Ishikawa (cell line): ENCODE measurements at regions not wholly inside any gene's neighbourhood (a gene's known extent, or its start where the extent isn't known, plus 50 kb on each side); places are given as distances from the start of the nearest gene placed in this dataset.

Experiments
- CEBPB ChIP-seq: IDR thresholded peaks from 2 replicates; pipeline ENCODE4 v1.6.1; 2012
- CREB1 ChIP-seq: IDR thresholded peaks from 2 replicates; pipeline ENCODE4 v1.6.1; 2012; ENCODE audit warnings: low read depth
- EGR1 ChIP-seq: IDR thresholded peaks from 2 replicates; pipeline ENCODE4 v1.6.1; 2012
- EP300 ChIP-seq: IDR thresholded peaks from 2 replicates; pipeline ENCODE4 v1.6.1; 2012; ENCODE audit warnings: borderline replicate concordance
- FOXM1 ChIP-seq: IDR thresholded peaks from 2 replicates; pipeline ENCODE4 v1.6.1; 2012; ENCODE audit warnings: low read depth, borderline replicate concordance
- MAX ChIP-seq: IDR thresholded peaks from 2 replicates; pipeline ENCODE4 v1.6.1; 2012
- NFIC ChIP-seq: IDR thresholded peaks from 2 replicates; pipeline ENCODE4 v1.6.1; 2012
- RAD21 ChIP-seq: IDR thresholded peaks from 2 replicates; pipeline ENCODE4 v1.6.1; 2012; ENCODE audit warnings: low read depth
- REST ChIP-seq: IDR thresholded peaks from 2 replicates; pipeline ENCODE4 v1.6.1; 2012; ENCODE audit warnings: low read depth, mild to moderate bottlenecking
- TAF1 ChIP-seq: IDR thresholded peaks from 2 replicates; pipeline ENCODE4 v1.6.1; 2012; ENCODE audit warnings: low read depth, mild to moderate bottlenecking
- TCF12 ChIP-seq: IDR thresholded peaks from 2 replicates; pipeline ENCODE4 v1.6.1; 2012; ENCODE audit warnings: low read depth
- TEAD4 ChIP-seq: IDR thresholded peaks from 2 replicates; pipeline ENCODE4 v1.6.1; 2012
- YY1 ChIP-seq: IDR thresholded peaks from 2 replicates; pipeline ENCODE4 v1.6.1; 2012; ENCODE audit warnings: low read depth
- ZBTB7A ChIP-seq: IDR thresholded peaks from 2 replicates; pipeline ENCODE4 v1.6.1; 2012; ENCODE audit warnings: low read depth
- TF ChIP-seq, protein P1 (sequence below): IDR thresholded peaks from 2 replicates; pipeline ENCODE4 v1.6.1; 2012

- TF ChIP-seq ZBTB7A (no peak), TAF1 (no peak), FOXM1 (no peak), MAX (no peak), TCF12 (no peak), RAD21 (no peak), CEBPB (no peak), YY1 (no peak), NFIC (no peak), EP300 (no peak), EGR1 (no peak), REST (no peak), CREB1 (no peak), TEAD4 (no peak)
- TF ChIP-seq, protein P1, sequence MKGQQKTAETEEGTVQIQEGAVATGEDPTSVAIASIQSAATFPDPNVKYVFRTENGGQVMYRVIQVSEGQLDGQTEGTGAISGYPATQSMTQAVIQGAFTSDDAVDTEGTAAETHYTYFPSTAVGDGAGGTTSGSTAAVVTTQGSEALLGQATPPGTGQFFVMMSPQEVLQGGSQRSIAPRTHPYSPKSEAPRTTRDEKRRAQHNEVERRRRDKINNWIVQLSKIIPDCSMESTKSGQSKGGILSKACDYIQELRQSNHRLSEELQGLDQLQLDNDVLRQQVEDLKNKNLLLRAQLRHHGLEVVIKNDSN = no peak
These were observed 210.1 kb upstream of the PELI2 start for GRCh38 chr14:55908106-55908505.

- no peak for TF ChIP-seq CREB1
- TF ChIP-seq EP300 = no peak
- TF ChIP-seq TAF1 = no peak
- TF ChIP-seq YY1 = no peak
- TF ChIP-seq REST = no peak
These were observed 208.3 kb upstream of the PELI2 start for GRCh38 chr14:55909879-55910278.

DNA sequence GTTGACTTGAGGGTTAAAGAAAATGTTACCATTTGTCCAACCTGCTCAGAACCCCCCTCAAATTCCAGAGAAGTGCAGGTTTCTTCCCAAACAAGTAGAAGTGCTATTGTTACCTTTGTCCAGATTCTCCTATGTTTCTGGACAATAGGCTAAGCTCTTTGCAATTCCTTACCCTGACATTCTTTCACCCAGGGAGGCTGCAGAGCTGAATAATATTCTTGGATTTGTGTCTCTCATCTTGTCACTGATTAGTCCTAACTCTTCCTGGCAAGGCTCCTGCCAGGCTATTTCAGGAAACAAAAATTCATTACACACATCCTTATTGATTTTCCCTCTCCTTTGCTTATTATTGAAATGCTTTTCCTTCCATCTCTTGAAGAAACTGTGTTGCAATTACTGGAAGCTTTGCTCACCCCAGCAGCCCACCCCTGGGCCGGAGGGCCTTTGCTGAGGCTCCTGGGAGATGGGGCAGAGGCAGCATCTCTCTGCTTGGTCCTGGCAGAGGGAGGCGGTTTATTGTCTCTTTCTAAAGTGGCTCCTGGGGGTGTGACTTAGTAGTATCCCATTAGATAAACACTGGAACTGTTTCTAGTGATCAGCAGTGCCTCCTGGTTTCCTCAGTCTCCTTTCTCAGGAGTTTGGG, 207.5 kb upstream of the PELI2 start:
- TF ChIP-seq EP300 (no peak), TCF12 (no peak), ZBTB7A (no peak), EGR1 (no peak), REST (no peak), YY1 (no peak), MAX (no peak), TEAD4 (no peak), CEBPB (no peak), CREB1 (no peak), NFIC (no peak), TAF1 (no peak)
- TF ChIP-seq, protein P1 = no peak

DNA sequence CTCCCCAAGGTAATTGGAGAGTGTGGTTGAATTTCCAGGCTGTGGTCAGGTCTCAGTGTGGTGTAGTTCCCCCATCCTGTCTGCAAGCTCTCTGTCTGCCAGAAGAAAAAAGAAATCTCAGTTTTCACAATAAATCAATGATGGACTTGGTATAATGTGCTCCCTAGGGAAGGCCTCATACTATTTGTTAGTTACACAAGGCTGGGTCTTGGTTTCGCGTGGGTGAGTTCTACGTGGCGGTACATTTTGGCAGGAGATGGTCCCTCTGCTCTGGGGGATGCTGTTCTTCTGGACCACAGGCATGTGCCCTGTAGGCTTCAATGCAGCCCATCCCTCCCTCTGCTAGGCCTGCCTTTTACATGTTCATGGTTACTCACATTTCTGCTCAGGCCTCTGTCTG, 206.4 kb upstream of the PELI2 start:
- TF ChIP-seq TEAD4 = no peak
- no peak for TF ChIP-seq YY1
- TF ChIP-seq EGR1 = no peak
- no peak for TF ChIP-seq NFIC
- no peak for TF ChIP-seq RAD21
- TF ChIP-seq TCF12 = no peak
- TF ChIP-seq CEBPB = no peak
- TF ChIP-seq CREB1 = no peak
- TF ChIP-seq MAX = no peak
- TF ChIP-seq FOXM1 = no peak
- TF ChIP-seq, protein P1 = no peak
- no peak for TF ChIP-seq REST
- no peak for TF ChIP-seq TAF1
- no peak for TF ChIP-seq ZBTB7A
- no peak for TF ChIP-seq EP300
